ENCODE measurements at regions not wholly inside any gene's neighbourhood (a gene's known extent, or its start where the extent isn't known, plus 50 kb on each side); places are given as distances from the start of the nearest gene placed in this dataset.

- TF ChIP-seq EZH2 (IDR thresholded peaks at IDR 0.05; ENCODE audit: insufficient read depth, poor library complexity, severe bottlenecking), result no peak
- TF ChIP-seq EZH2phosphoT487 (IDR thresholded peaks at IDR 0.05; ENCODE audit: insufficient read depth, low read depth), result no peak
Measured at GRCh38 chr7:46203926-46204325, 282.9 kb upstream of the IGFBP3 start.

Data from GM23248 (cell line).